ENCODE measurements at regions not wholly inside any gene's neighbourhood (a gene's known extent, or its start where the extent isn't known, plus 50 kb on each side); places are given as distances from the start of the nearest gene placed in this dataset.
"Not testable (repeated sequence)": the region's sequence is repeated elsewhere in the genome, so short reads cannot be mapped to it uniquely, and the experiment has no call there.

- no peak overlapping the region for H3K4me3 Mint-ChIP-seq (ENCODE audit: unreplicated experiment)
- peaks cover 10% of the 10 kb centered on the region for H3K9me3 Mint-ChIP-seq (ENCODE audit: low read depth)
- TF ChIP-seq CTCF (IDR thresholded peaks at IDR 0.05): no peak
- H3K4me1 Mint-ChIP-seq (ENCODE audit: low read depth): no peaks in the 10 kb centered on the region
- H3K36me3 Mint-ChIP-seq (ENCODE audit: low read depth): no peaks in the 10 kb centered on the region
- no peak overlapping the region for H3K27ac Mint-ChIP-seq (ENCODE audit: unreplicated experiment)
- no peak for DNase-seq (ENCODE audit: low spot score)
- no peaks in the 10 kb centered on the region for H3K27me3 Mint-ChIP-seq (ENCODE audit: low read depth)
Measured at GRCh38 chr21:25489673-25490072, 117.6 kb downstream of the MRPL39 start.

DNA sequence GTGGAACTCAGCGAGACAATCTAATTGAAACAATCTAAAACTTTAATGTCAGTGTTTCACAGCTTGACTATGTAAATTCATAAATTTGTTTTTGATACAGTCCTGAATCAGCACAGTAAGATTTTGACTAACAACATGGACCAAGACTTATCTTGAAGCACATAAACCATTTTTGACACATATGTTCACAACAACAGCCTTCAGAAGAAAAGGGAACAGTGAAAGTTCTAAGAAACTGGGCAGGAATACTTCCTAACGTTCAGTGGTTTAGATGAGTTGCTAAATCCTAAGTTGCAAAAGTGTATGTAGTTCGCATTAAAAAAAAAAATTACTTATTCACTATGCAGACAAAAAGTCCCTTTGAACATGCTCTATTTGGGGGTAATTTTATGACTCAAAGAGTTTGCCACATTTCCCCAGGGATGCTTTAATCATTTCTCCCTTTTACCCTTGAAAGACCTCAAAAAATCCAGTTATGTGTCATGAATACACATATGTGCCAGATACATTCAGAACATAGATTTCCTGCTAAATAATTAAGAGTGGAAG is 120.2 kb downstream of the MRPL39 start:
- peaks cover 28% of the 10 kb centered on the region for H3K9me3 Mint-ChIP-seq (ENCODE audit: low read depth)

DNA sequence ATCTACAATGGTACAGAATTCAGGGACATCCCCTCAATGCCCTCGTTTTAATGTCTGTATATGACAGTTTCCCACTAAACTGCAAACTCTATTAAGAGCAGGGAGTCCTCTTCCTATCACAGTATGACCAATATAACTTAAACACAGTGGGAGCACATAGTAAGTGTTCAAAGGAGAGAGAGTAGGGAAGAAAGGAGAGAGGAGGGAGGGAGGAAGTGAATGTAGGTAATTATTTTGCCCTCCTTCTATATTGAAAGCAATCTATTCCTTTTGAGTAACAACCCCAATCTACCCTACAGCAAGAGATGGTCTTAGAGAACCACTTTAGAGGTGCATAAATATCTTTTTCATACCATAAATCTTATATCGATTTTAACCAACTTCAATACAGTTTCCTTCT is 121.4 kb downstream of the MRPL39 start:
- H3K9me3 Mint-ChIP-seq (ENCODE audit: low read depth): peaks cover 39% of the 10 kb centered on the region
- no peaks in the 10 kb centered on the region for H3K4me1 Mint-ChIP-seq (ENCODE audit: low read depth)
- peaks cover 14% of the 10 kb centered on the region for H3K36me3 Mint-ChIP-seq (ENCODE audit: low read depth)
- no peak for DNase-seq (ENCODE audit: low spot score)
- no peak for TF ChIP-seq CTCF (IDR thresholded peaks at IDR 0.05)
- H3K4me3 Mint-ChIP-seq (ENCODE audit: unreplicated experiment): no peak overlapping the region
- H3K27ac Mint-ChIP-seq (ENCODE audit: unreplicated experiment): no peak overlapping the region
- no peaks in the 10 kb centered on the region for H3K27me3 Mint-ChIP-seq (ENCODE audit: low read depth)

More for the DNA sequence above, 120.2 kb downstream of the MRPL39 start:
- Mint-ChIP-seq H3K27me3 (ENCODE audit: low read depth) (no peaks in the 10 kb centered on the region), H3K4me3 (ENCODE audit: unreplicated experiment) (no peak overlapping the region), H3K27ac (ENCODE audit: unreplicated experiment) (no peak overlapping the region), H3K36me3 (ENCODE audit: low read depth) (peaks cover 8% of the 10 kb centered on the region), H3K4me1 (ENCODE audit: low read depth) (no peaks in the 10 kb centered on the region)
- no peak for DNase-seq (ENCODE audit: low spot score)
- no peak for TF ChIP-seq CTCF (IDR thresholded peaks at IDR 0.05)

- DNase-seq (ENCODE audit: low spot score): no peak
- Mint-ChIP-seq H3K4me1 (ENCODE audit: low read depth) (peaks cover 12% of the 10 kb centered on the region), H3K36me3 (ENCODE audit: low read depth) (no peaks in the 10 kb centered on the region), H3K9me3 (ENCODE audit: low read depth) (no peaks in the 10 kb centered on the region), H3K27me3 (ENCODE audit: low read depth) (no peaks in the 10 kb centered on the region), H3K4me3 (ENCODE audit: unreplicated experiment) (no peak overlapping the region), H3K27ac (ENCODE audit: unreplicated experiment) (no peak overlapping the region)
- TF ChIP-seq CTCF (IDR thresholded peaks at IDR 0.05): no peak
Measured at GRCh38 chr21:25467896-25468295, 139.4 kb downstream of the MRPL39 start.

DNA sequence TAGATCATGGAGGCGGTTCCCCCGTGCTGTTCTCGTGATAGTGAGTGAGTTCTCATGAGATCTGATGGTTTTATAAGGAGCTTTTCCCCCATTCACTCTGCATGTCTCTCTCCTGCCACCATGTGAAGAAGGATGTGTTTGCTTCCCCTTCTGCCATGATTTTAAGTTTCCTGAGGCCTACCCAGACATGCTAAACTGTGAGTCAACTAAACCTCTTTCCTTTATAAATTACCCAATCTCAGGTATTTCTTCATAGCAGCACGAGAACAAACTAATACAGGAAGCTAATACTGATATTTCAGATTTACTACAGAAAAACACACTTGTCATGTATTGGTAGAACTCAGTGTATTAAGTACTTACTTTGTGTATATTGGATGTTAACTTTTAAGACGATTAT is 140.2 kb downstream of the MRPL39 start:
- not testable (repeated sequence) for H3K27me3 Mint-ChIP-seq (ENCODE audit: low read depth); H3K36me3 Mint-ChIP-seq (ENCODE audit: low read depth); DNase-seq (ENCODE audit: low spot score); H3K27ac Mint-ChIP-seq (ENCODE audit: unreplicated experiment); H3K9me3 Mint-ChIP-seq (ENCODE audit: low read depth); H3K4me3 Mint-ChIP-seq (ENCODE audit: unreplicated experiment)
- H3K4me1 Mint-ChIP-seq (ENCODE audit: low read depth): peaks cover 17% of the 10 kb centered on the region

DNA sequence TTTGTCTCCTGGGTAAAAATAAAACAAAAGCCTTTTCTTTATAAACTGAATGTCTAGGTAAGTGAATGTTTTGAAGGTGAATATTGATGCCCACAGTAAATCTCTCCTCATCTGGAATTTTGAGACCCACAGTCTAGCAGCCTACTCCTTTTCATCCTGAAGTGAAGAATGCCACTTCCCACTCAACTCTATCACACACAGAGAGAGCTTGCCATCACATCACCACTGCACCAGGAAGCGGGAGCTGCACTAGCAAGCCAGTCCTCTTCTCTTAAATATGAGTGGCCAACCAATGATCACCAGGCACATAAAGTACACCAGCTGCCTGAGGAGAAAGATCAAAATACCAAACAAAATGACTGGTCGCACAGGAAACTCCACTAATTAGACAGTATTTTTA is 140.8 kb downstream of the MRPL39 start:
- Mint-ChIP-seq H3K4me3 (ENCODE audit: unreplicated experiment) (no peak overlapping the region), H3K9me3 (ENCODE audit: low read depth) (no peaks in the 10 kb centered on the region), H3K36me3 (ENCODE audit: low read depth) (no peaks in the 10 kb centered on the region), H3K27ac (ENCODE audit: unreplicated experiment) (no peak overlapping the region), H3K4me1 (ENCODE audit: low read depth) (peaks cover 23% of the 10 kb centered on the region), H3K27me3 (ENCODE audit: low read depth) (no peaks in the 10 kb centered on the region)
- no peak for TF ChIP-seq CTCF (IDR thresholded peaks at IDR 0.05)
- DNase-seq (ENCODE audit: low spot score): no peak

Measured in chondrocyte (in vitro differentiated cells).